OCI-LY7 (cell line): ENCODE measurements at regions not wholly inside any gene's neighbourhood (a gene's known extent, or its start where the extent isn't known, plus 50 kb on each side); places are given as distances from the start of the nearest gene placed in this dataset.

Experiments used
- EZH2phosphoT487 ChIP-seq: fragments of 200-600 bp; sonication (generic); IDR thresholded peaks from 2 replicates; pipeline ENCODE4 v1.6.1; 2018; ENCODE audit warnings: low read depth, borderline replicate concordance, mild to moderate bottlenecking, mixed run types, antibody characterized with exemption, low read length, moderate library complexity, mixed read lengths
- TF ChIP-seq, protein P1 (sequence below): fragments of 200-600 bp; sonication (generic); conservative IDR thresholded peaks from 2 replicates; pipeline ENCODE4 v1.5.1; 2014; ENCODE audit warnings: mild to moderate bottlenecking, antibody characterized with exemption, low read length, moderate library complexity, mixed read lengths

DNA sequence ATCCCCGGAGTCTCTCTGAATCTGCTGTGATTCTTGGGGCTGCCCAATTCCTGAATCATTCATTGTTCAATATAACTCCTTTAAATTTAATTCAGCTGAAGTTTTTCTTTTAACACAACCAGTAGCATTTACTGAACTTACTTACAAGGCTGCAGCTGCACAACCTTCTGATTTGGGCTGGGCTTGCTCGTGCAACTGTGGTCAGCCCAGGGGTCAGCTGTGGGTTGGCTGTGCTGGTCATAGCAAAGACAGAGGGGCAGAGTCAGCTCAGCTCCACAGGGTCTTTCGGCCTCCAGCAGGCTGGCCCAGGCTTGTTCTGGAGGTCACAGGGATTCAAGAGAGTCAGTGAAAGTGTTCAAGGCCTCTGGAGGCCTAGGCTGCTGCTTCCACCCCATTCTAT lies 186.1 kb downstream of the MATN1 start:
- TF ChIP-seq, protein P1, sequence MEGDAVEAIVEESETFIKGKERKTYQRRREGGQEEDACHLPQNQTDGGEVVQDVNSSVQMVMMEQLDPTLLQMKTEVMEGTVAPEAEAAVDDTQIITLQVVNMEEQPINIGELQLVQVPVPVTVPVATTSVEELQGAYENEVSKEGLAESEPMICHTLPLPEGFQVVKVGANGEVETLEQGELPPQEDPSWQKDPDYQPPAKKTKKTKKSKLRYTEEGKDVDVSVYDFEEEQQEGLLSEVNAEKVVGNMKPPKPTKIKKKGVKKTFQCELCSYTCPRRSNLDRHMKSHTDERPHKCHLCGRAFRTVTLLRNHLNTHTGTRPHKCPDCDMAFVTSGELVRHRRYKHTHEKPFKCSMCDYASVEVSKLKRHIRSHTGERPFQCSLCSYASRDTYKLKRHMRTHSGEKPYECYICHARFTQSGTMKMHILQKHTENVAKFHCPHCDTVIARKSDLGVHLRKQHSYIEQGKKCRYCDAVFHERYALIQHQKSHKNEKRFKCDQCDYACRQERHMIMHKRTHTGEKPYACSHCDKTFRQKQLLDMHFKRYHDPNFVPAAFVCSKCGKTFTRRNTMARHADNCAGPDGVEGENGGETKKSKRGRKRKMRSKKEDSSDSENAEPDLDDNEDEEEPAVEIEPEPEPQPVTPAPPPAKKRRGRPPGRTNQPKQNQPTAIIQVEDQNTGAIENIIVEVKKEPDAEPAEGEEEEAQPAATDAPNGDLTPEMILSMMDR = no peak
- TF ChIP-seq EZH2phosphoT487 = no peak
